B cell (primary cell): ENCODE measurements at regions not wholly inside any gene's neighbourhood (a gene's known extent, or its start where the extent isn't known, plus 50 kb on each side); places are given as distances from the start of the nearest gene placed in this dataset.

Experiments
- ATAC-seq: fragments of 200-7000 bp; cut with Tn5 transposase; one replicate; pipeline ENCODE4 v1.10.0; 2021; ENCODE audit warnings: low read depth, mild to moderate bottlenecking, moderate number of reproducible peaks, moderate library complexity
- CTCF ChIA-PET: fragments of 350-600 bp; sonication (Branson Sonifier 250); formaldehyde crosslinking; loops from one replicate; lab custom pipeline; 2021; ENCODE audit warnings: antibody characterized with exemption, inconsistent platforms; lab: Charles Lee
- POLR2A ChIA-PET: fragments of 350-600 bp; sonication (Branson Sonifier 250); formaldehyde crosslinking; loops from one replicate; lab custom pipeline; 2021; ENCODE audit warnings: antibody characterized with exemption; lab: Charles Lee
- DNase-seq: peaks from one replicate; pipeline ENCODE4 v3.0.0; 2013
- H2AFZ ChIP-seq: 2 replicates; pipeline ENCODE4 v1.6.1; 2012; ENCODE audit warnings: mild to moderate bottlenecking, low read depth, low read length; ENCODE audit not compliant: insufficient read depth, poor library complexity, severe bottlenecking
- H3K27ac ChIP-seq, 2 donors: 1 replicate in 1 of 2; 2 replicates in 1 of 2; pipeline ENCODE4 v1.5.1; 2012 to 2013; ENCODE audit warnings: low read length in 2 of 2, mild to moderate bottlenecking in 2 of 2, moderate library complexity in 1 of 2
- H3K27me3 ChIP-seq, 4 experiments: fragments of 200-600 bp in 1 of 4; sonication (generic) in 1 of 4; replicated peaks in 1 of 4; 1 replicate in 2 of 4; 2 replicates in 2 of 4; pipeline versions ENCODE4 v1.6.1 to v1.7.0; 2013 to 2016; ENCODE audit warnings: low read length in 3 of 4, mild to moderate bottlenecking in 2 of 4, mixed read lengths in 1 of 4, moderate library complexity in 1 of 4; ENCODE audit not compliant: insufficient read depth in 4 of 4, control insufficient read depth in 3 of 4; ENCODE audit errors: control extremely low read depth in 1 of 4
- H3K36me3 ChIP-seq, 2 experiments: replicated peaks in 1 of 2; 1 replicate in 1 of 2; 2 replicates in 1 of 2; pipeline versions ENCODE4 v1.6.1 to v1.7.1; 2013; ENCODE audit warnings: low read length in 1 of 2; ENCODE audit not compliant: insufficient read depth in 2 of 2, control insufficient read depth in 1 of 2; ENCODE audit errors: control extremely low read depth in 1 of 2, extremely low read depth in 1 of 2
- H3K4me1 ChIP-seq, 2 donors: fragments of 200-600 bp in 1 of 2; sonication (generic) in 1 of 2; 1 replicate in 1 of 2; 2 replicates in 1 of 2; pipeline versions ENCODE4 v1.5.1 to v1.6.1; 2013 to 2017; ENCODE audit warnings: low read length in 2 of 2; ENCODE audit not compliant: control insufficient read depth in 2 of 2, insufficient read depth in 2 of 2
- H3K4me2 ChIP-seq: replicated peaks from 2 replicates; pipeline ENCODE3; 2012; ENCODE audit warnings: mild to moderate bottlenecking, low read depth, low read length; ENCODE audit not compliant: poor library complexity, severe bottlenecking
- H3K4me3 ChIP-seq, 5 experiments: fragments of 200-600 bp in 1 of 5; sonication (generic) in 1 of 5; 1 replicate in 3 of 5; 2 replicates in 2 of 5; pipeline versions ENCODE4 v1.5.1 to v1.7.0; 2011 to 2016; ENCODE audit warnings: low read length in 4 of 5, mild to moderate bottlenecking in 4 of 5, low read depth in 2 of 5, control low read depth in 1 of 5, moderate library complexity in 1 of 5; ENCODE audit not compliant: insufficient read depth in 1 of 5; ENCODE audit errors: control extremely low read depth in 1 of 5, extremely low read depth in 1 of 5
- H3K79me2 ChIP-seq: fragments of 200-600 bp; sonication (generic); one replicate; pipeline ENCODE4 v1.6.0; 2016; ENCODE audit warnings: low read length; ENCODE audit not compliant: control insufficient read depth, insufficient read depth
- H3K9ac ChIP-seq: fragments of 200-600 bp; sonication (generic); 2 replicates; pipeline ENCODE4 v1.6.1; 2017; ENCODE audit warnings: mild to moderate bottlenecking, low read length, moderate library complexity
- H3K9me3 ChIP-seq, 3 donors: one replicate each; pipeline versions ENCODE4 v1.6.1 to v1.7.1; 2013; ENCODE audit warnings: low read length in 2 of 3; ENCODE audit not compliant: control insufficient read depth in 2 of 3, insufficient read depth in 1 of 3; ENCODE audit errors: control extremely low read depth in 1 of 3
- H4K20me1 ChIP-seq: 2 replicates; pipeline ENCODE4 v1.6.0; 2012; ENCODE audit warnings: mild to moderate bottlenecking, low read length; ENCODE audit not compliant: insufficient read depth, control insufficient read depth, poor library complexity, severe bottlenecking
- H3K27ac Mint-ChIP-seq: one replicate; pipeline ENCODE4 v1.8.0; 2021; ENCODE audit warnings: mixed read lengths
- H3K27me3 Mint-ChIP-seq: one replicate; pipeline ENCODE4 v1.8.0; 2021; ENCODE audit warnings: mixed read lengths
- H3K4me1 Mint-ChIP-seq: one replicate; pipeline ENCODE4 v1.8.0; 2021; ENCODE audit warnings: mixed read lengths
- H3K4me3 Mint-ChIP-seq: one replicate; pipeline ENCODE4 v1.8.0; 2021; ENCODE audit warnings: mixed read lengths
- H3K9me3 Mint-ChIP-seq: one replicate; pipeline ENCODE4 v1.8.0; 2022; ENCODE audit warnings: mixed read lengths; ENCODE audit not compliant: insufficient read depth
- EZH2 ChIP-seq: IDR thresholded peaks from 2 replicates; pipeline ENCODE4 v1.6.1; 2012; ENCODE audit warnings: borderline replicate concordance, low read depth, mild to moderate bottlenecking, moderate library complexity, low read length; ENCODE audit not compliant: insufficient read depth, poor library complexity, severe bottlenecking
- WGBS: methylation state at CpG from one replicate; pipeline ENCODE4 v1.1.5; 2013; ENCODE audit warnings: missing lambda C conversion rate; ENCODE audit not compliant: insufficient coverage; 5-methylcytosine and 5-hydroxymethylcytosine counted together
- intact Hi-C: fragments of 100-400 bp; cut with micrococcal nuclease; formaldehyde crosslinking; loops from one replicate; pipeline ENCODE4 v1.10.0; 2022
- TF ChIP-seq, protein P1 (sequence below): fragments of 200-600 bp; IDR thresholded peaks from one replicate; pipeline ENCODE4 v1.8.0; 2022; ENCODE audit warnings: antibody characterized with exemption, mild to moderate bottlenecking

DNA sequence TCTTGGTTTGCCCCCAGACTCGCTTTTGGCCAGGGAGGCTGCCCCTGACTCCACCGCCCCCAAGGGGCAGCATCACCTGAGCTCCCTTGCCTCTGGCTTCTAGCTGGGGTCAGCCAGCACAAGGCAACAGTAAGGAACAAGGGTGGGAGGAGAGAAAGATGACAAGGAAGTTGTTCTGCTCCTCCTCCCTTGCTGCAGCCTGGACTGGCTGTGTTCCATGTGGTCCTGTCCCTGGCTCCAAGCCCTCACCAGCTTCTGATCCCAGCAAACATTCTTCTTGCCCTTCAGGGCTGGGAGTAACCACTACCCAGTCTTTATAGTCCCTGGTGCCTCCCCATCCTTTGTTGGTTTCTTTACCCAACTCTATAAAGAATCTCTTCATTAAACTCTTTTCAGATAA is 100.3 kb upstream of the SPIN1 start:
- no peaks in the 10 kb centered on the region for H3K79me2 ChIP-seq
- no peaks in the 10 kb centered on the region for H3K4me1 ChIP-seq
- Mint-ChIP-seq H3K4me3 (no peak overlapping the region), H3K27me3 (no peaks in the 10 kb centered on the region), H3K4me1 (no peaks in the 10 kb centered on the region), H3K27ac (no peak overlapping the region), H3K9me3 (peaks cover 11% of the 10 kb centered on the region)
- H3K4me3 ChIP-seq: no peak overlapping the region
- no peak overlapping the region for H2AFZ ChIP-seq
- TF ChIP-seq, protein P1, sequence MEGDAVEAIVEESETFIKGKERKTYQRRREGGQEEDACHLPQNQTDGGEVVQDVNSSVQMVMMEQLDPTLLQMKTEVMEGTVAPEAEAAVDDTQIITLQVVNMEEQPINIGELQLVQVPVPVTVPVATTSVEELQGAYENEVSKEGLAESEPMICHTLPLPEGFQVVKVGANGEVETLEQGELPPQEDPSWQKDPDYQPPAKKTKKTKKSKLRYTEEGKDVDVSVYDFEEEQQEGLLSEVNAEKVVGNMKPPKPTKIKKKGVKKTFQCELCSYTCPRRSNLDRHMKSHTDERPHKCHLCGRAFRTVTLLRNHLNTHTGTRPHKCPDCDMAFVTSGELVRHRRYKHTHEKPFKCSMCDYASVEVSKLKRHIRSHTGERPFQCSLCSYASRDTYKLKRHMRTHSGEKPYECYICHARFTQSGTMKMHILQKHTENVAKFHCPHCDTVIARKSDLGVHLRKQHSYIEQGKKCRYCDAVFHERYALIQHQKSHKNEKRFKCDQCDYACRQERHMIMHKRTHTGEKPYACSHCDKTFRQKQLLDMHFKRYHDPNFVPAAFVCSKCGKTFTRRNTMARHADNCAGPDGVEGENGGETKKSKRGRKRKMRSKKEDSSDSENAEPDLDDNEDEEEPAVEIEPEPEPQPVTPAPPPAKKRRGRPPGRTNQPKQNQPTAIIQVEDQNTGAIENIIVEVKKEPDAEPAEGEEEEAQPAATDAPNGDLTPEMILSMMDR: no peak
- peaks cover 1 to 17% (median 3%) of the 10 kb centered on the region in 3 donors for H3K9me3 ChIP-seq
- no peak overlapping the region for H3K27ac ChIP-seq
- DNase-seq (no peak), ATAC-seq (no peak)
- no peak overlapping the region for H3K4me2 ChIP-seq
- CTCF ChIA-PET: no interaction called here
- H3K9ac ChIP-seq: no peak overlapping the region
- no peaks in the 10 kb centered on the region for H3K36me3 ChIP-seq
- intact Hi-C loops: no loop called here
- no peaks in the 10 kb centered on the region for H3K27me3 ChIP-seq
- POLR2A ChIA-PET: no interaction called here
- WGBS: 90% methylated on average over 2 of the region's 2 CpGs
- no peaks in the 10 kb centered on the region for H4K20me1 ChIP-seq

DNA sequence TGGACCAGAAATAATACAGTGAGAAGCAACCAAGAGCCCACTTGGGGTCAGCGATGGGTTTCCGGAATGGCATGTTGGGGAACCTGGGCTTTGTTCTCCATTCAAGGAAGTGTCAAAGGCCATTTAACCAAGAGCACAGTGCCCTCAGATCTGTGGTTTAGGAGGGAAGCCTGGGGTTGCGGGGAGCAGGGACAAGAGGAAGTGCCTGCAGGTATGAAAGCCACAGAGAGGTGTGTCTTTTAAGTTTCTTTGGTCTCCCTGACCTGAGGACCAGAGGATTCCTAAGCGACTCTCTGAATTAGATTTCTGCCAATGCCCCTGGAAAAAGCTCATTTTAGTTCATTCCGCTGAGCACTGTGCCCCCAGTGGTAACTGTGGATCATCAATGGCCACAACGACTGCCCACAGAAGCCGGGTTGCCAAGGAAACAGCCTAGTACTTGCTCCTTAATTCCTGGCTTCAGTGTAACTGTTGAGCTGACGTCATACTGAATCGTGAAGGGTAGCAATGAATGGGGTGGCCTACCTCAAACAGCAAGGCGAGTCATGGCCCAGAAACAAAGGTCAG is 107.3 kb upstream of the SPIN1 start:
- peaks cover 3% of the 10 kb centered on the region for H3K27me3 Mint-ChIP-seq
- H3K4me3 ChIP-seq: no peak overlapping the region
- intact Hi-C loops: no loop called here
- H3K27ac Mint-ChIP-seq: no peak overlapping the region
- no peaks in the 10 kb centered on the region for H3K4me1 Mint-ChIP-seq
- no peak overlapping the region for H2AFZ ChIP-seq
- ATAC-seq: no peak
- H3K9ac ChIP-seq: no peak overlapping the region
- no peak for TF ChIP-seq EZH2
- TF ChIP-seq, protein P1: no peak
- no peak for DNase-seq
- no peak overlapping the region for H3K27ac ChIP-seq
- H3K4me3 Mint-ChIP-seq: no peak overlapping the region
- POLR2A ChIA-PET: no interaction called here
- peaks cover 1 to 19% (median 3%) of the 10 kb centered on the region in 3 donors for H3K9me3 ChIP-seq
- WGBS: 45% methylated on average over 9 of the region's 10 CpGs
- H3K4me2 ChIP-seq: no peak overlapping the region
- H4K20me1 ChIP-seq: no peaks in the 10 kb centered on the region
- H3K9me3 Mint-ChIP-seq: peaks cover 10% of the 10 kb centered on the region
- CTCF ChIA-PET: no interaction called here
- H3K36me3 ChIP-seq: no peaks in the 10 kb centered on the region
- no peaks in the 10 kb centered on the region for H3K4me1 ChIP-seq
- H3K79me2 ChIP-seq: no peaks in the 10 kb centered on the region
- no peaks in the 10 kb centered on the region for H3K27me3 ChIP-seq
